ENCODE measurements at regions not wholly inside any gene's neighbourhood (a gene's known extent, or its start where the extent isn't known, plus 50 kb on each side); places are given as distances from the start of the nearest gene placed in this dataset.

DNA sequence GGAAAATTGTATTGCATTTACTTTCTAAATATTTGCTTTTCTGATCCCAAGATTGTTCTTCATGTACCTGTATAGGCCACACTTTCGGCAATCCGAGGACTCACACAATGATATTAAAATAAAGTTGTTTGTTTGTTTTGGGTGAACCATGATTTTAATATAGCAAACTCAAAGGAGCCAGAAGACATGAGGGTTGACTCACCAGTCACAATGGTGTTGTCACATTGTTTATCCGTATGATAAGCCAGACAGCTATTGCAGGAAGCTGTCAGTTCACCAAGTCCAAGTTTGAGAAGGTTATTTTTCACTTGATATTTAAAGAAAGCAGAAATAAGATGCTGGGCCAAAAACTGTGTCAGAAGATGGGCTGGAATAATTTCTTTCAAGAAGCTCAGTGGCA lies 67.1 kb upstream of the CPM start:
- POLR2A ChIA-PET: no interaction called here
- ATAC-seq: no peak
- H3K4me3 Mint-ChIP-seq: no peak overlapping the region
- H3K4me1 Mint-ChIP-seq: no peaks in the 10 kb centered on the region
- H3K9me3 Mint-ChIP-seq: peaks cover 39% of the 10 kb centered on the region
- no peaks in the 10 kb centered on the region; the same call in none of the 2 replicates for H3K27me3 Mint-ChIP-seq (ENCODE audit: low read depth)
- DNase-seq (ENCODE audit: low spot score): no peak
- TF ChIP-seq E2F1 (CRISPR knock-in tag; IDR thresholded peaks at IDR 0.05): no peak
- TF ChIP-seq, protein P1, sequence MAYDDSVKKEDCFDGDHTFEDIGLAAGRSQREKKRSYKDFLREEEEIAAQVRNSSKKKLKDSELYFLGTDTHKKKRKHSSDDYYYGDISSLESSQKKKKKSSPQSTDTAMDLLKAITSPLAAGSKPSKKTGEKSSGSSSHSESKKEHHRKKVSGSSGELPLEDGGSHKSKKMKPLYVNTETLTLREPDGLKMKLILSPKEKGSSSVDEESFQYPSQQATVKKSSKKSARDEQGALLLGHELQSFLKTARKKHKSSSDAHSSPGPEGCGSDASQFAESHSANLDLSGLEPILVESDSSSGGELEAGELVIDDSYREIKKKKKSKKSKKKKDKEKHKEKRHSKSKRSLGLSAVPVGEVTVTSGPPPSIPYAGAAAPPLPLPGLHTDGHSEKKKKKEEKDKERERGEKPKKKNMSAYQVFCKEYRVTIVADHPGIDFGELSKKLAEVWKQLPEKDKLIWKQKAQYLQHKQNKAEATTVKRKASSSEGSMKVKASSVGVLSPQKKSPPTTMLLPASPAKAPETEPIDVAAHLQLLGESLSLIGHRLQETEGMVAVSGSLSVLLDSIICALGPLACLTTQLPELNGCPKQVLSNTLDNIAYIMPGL (CRISPR knock-in tag; IDR thresholded peaks at IDR 0.05): no peak
- no peak for TF ChIP-seq TCF7 (CRISPR knock-in tag; IDR thresholded peaks at IDR 0.05; ENCODE audit: low read depth)
- CTCF ChIA-PET: no interaction called here
- H3K36me3 Mint-ChIP-seq: peaks cover 19% of the 10 kb centered on the region
- no peak overlapping the region for H3K27ac Mint-ChIP-seq

DNA sequence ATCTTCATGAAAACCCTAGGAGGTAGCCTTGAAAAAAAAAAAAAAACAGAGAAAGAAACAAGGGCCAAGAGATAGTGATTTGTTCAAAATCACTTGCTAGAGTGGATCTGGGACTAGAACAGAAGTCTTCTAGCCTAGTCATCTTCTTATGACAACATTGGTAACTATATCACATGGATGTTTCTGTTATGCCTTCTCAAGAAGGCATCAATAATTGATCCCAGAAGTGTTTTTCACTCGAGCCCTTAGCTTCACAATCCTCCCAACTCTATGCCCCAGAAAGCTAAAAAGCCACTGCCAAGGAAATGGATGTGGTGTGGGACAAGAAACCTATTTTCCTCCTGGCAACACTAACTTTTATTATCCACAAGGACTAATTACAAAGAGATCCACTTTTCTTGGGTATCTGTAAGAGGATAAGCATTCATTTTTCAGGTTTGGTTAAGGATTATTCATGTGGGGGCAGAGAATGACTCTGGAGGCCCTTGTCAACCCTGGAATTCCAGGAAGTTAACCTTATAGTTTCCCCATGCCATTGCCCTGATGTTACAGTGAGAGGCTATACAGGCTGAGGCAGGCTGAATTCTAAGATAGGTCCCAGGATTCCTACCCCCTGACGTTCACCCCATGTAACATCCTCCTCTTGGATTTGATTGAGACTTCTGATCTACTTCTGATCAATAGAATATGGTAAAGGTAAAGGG lies 67.7 kb upstream of the CPM start:
- TF ChIP-seq NFATC4 (CRISPR knock-in tag; IDR thresholded peaks at IDR 0.05): no peak
- TF ChIP-seq JAZF1 (CRISPR knock-in tag; IDR thresholded peaks at IDR 0.05): no peak
- TF ChIP-seq, protein P2, sequence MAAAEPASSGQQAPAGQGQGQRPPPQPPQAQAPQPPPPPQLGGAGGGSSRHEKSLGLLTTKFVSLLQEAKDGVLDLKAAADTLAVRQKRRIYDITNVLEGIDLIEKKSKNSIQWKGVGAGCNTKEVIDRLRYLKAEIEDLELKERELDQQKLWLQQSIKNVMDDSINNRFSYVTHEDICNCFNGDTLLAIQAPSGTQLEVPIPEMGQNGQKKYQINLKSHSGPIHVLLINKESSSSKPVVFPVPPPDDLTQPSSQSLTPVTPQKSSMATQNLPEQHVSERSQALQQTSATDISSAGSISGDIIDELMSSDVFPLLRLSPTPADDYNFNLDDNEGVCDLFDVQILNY (CRISPR knock-in tag; IDR thresholded peaks at IDR 0.05): no peak
- TF ChIP-seq FOXK1 (CRISPR knock-in tag; IDR thresholded peaks at IDR 0.05): no peak
- TF ChIP-seq, protein P3, sequence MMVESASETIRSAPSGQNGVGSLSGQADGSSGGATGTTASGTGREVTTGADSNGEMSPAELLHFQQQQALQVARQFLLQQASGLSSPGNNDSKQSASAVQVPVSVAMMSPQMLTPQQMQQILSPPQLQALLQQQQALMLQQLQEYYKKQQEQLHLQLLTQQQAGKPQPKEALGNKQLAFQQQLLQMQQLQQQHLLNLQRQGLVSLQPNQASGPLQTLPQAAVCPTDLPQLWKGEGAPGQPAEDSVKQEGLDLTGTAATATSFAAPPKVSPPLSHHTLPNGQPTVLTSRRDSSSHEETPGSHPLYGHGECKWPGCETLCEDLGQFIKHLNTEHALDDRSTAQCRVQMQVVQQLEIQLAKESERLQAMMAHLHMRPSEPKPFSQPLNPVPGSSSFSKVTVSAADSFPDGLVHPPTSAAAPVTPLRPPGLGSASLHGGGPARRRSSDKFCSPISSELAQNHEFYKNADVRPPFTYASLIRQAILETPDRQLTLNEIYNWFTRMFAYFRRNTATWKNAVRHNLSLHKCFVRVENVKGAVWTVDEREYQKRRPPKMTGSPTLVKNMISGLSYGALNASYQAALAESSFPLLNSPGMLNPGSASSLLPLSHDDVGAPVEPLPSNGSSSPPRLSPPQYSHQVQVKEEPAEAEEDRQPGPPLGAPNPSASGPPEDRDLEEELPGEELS (CRISPR knock-in tag; IDR thresholded peaks at IDR 0.05): no peak
- ATAC-seq: no peak; the same call in 1 of the 2 replicates
- Mint-ChIP-seq H3K4me3 (no peak overlapping the region), H3K27ac (no peak overlapping the region), H3K4me1 (no peaks in the 10 kb centered on the region), H3K36me3 (peaks cover 19% of the 10 kb centered on the region), H3K27me3 (ENCODE audit: low read depth) (peaks cover 4% of the 10 kb centered on the region), H3K9me3 (peaks cover 39% of the 10 kb centered on the region)
- DNase-seq (ENCODE audit: low spot score): no peak
- CTCF ChIA-PET: no interaction called here
- POLR2A ChIA-PET: no interaction called here

- no peak for ATAC-seq
- no peak for DNase-seq (ENCODE audit: low spot score)
- peaks cover 10% of the 10 kb centered on the region for H3K27me3 Mint-ChIP-seq (ENCODE audit: low read depth)
- peaks cover 39% of the 10 kb centered on the region for H3K9me3 Mint-ChIP-seq
- H3K4me1 Mint-ChIP-seq: peaks cover 5% of the 10 kb centered on the region; the same call in 1 of the 2 replicates
- POLR2A ChIA-PET: no interaction called here
- no peak overlapping the region for H3K27ac Mint-ChIP-seq
- H3K4me3 Mint-ChIP-seq: no peak overlapping the region
- CTCF ChIA-PET: no interaction called here
- no peak for TF ChIP-seq NR2C2 (CRISPR knock-in tag; IDR thresholded peaks at IDR 0.05)
- no peak for TF ChIP-seq ZBTB21 (CRISPR knock-in tag; IDR thresholded peaks at IDR 0.05; ENCODE audit: borderline replicate concordance)
- TF ChIP-seq AFF4 (CRISPR knock-in tag; IDR thresholded peaks at IDR 0.05; ENCODE audit: borderline replicate concordance): no peak
- TF ChIP-seq NR3C1 (CRISPR knock-in tag; conservative IDR thresholded peaks at IDR 0.05; ENCODE audit: low read depth): no peak
- no peak for TF ChIP-seq ZNF425 (CRISPR knock-in tag; conservative IDR thresholded peaks at IDR 0.05)
- TF ChIP-seq PREB (CRISPR knock-in tag; IDR thresholded peaks at IDR 0.05; ENCODE audit: borderline replicate concordance): no peak
- TF ChIP-seq GTF2I (CRISPR knock-in tag; conservative IDR thresholded peaks at IDR 0.05): no peak
- no peak for TF ChIP-seq ZNF416 (CRISPR knock-in tag; IDR thresholded peaks at IDR 0.05)
- peaks cover 19% of the 10 kb centered on the region for H3K36me3 Mint-ChIP-seq
These were observed 68.3 kb upstream of the CPM start for GRCh38 chr12:69001251-69001650.
